ENCODE measurements at regions not wholly inside any gene's neighbourhood (a gene's known extent, or its start where the extent isn't known, plus 50 kb on each side); places are given as distances from the start of the nearest gene placed in this dataset.

DNA sequence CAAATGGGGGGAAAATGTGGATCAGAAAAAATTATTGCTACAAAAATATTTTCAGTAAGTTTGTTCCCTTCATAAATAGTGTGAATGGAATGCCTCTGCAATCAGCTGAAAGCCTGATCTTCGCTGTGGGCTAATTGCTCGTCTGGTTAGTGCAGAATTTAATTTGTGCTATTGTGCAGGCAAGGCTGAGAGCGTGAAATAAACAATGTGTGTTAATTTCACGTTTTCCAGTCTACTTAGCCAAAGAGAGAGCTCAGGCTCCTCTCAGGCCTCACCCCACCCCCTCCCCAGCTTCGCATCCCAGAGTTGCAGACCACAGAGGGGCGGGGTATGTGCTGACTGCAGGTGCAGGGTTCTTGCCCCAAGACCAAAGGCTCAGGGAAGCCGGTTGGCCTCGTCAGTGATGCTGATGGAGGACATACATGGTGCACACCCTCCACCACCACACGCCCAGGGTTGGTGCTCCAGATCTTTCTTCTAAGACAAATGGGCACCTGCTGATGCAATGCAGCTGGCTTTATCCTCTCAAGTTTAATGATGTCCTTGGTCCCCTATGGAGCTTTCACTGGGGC lies 302.6 kb upstream of the SLC14A2 start:
- WGBS, 2 experiments (ENCODE audit: extremely low coverage in 2 of 2, insufficient read length in 1 of 2): 68% methylated on average over 3 of the region's 9 CpGs; no CpG with 5 or more reads in 1 of the 2 experiments
- no TSS peak for BruUV-seq (replicated peaks)
- POLR2A ChIA-PET (ENCODE audit: unreplicated experiment): no interaction called here
- CTCF ChIA-PET: no interaction called here
- no peaks in the 10 kb centered on the region for H3K36me3 ChIP-seq (ENCODE audit: control insufficient read depth, insufficient read depth, low read length)
- H2BK20ac ChIP-seq (ENCODE audit: low read depth, low read length): no peak overlapping the region
- no peak overlapping the region for H4K5ac ChIP-seq (ENCODE audit: low read depth, low read length)
- in situ Hi-C loops (cut with MboI; ENCODE audit: low sequenced_read_pairs): no loop called here
- no peaks in the 10 kb centered on the region for H4K20me1 ChIP-seq (ENCODE audit: insufficient read depth, low read length)
- no peak overlapping the region for H2AFZ ChIP-seq (replicated peaks; ENCODE audit: low read length, poor library complexity)
- DNase-seq (no peak), ATAC-seq (ENCODE audit: low read depth) (no peak)
- no peak overlapping the region for H3K27ac ChIP-seq (ENCODE audit: insufficient read depth, low read length)
- H3K9me1 ChIP-seq (ENCODE audit: insufficient read depth, low read length): no peaks in the 10 kb centered on the region
- no peak overlapping the region for H2BK120ac ChIP-seq (ENCODE audit: low read depth, low read length)
- no peak overlapping the region for H2AK5ac ChIP-seq (ENCODE audit: low read depth, low read length)
- H3K27me3 ChIP-seq (ENCODE audit: control insufficient read depth, insufficient read depth, low read length): peaks cover 13% of the 10 kb centered on the region
- dilution Hi-C loops (cut with HindIII; ENCODE audit: low sequenced_read_pairs, unreplicated experiment): no loop called here
- no peaks in the 10 kb centered on the region for H3K4me1 ChIP-seq (ENCODE audit: control insufficient read depth, insufficient read depth, low read length)
- intact Hi-C loops (cut with micrococcal nuclease): no loop called here
- no peak overlapping the region for H2BK5ac ChIP-seq (ENCODE audit: low read depth, low read length, poor library complexity, severe bottlenecking)
- no peak overlapping the region for H3K4me2 ChIP-seq (ENCODE audit: low read depth, low read length)
- no peak overlapping the region for H4K8ac ChIP-seq (ENCODE audit: low read depth in 2 of 2, low read length in 2 of 2)
- no peak overlapping the region for H3K4me3 ChIP-seq (ENCODE audit: insufficient read depth, low read depth, low read length)
- no peak overlapping the region for H3K9ac ChIP-seq (ENCODE audit: low read depth, low read length)
- no peak overlapping the region for H2BK15ac ChIP-seq (ENCODE audit: low read depth, low read length)
- H2AK9ac ChIP-seq (replicated peaks; ENCODE audit: low read depth, low read length, poor library complexity): no peak overlapping the region
- H3K79me1 ChIP-seq (ENCODE audit: low read depth in 1 of 2, low read length in 2 of 2): no peaks in the 10 kb centered on the region
- H3K9me3 ChIP-seq (ENCODE audit: control insufficient read depth, insufficient read depth, low read length): no peaks in the 10 kb centered on the region
- no peak overlapping the region for H3K56ac ChIP-seq (ENCODE audit: extremely low read depth, insufficient read depth, low read length)
- H4K91ac ChIP-seq (ENCODE audit: insufficient read depth, low read depth, low read length): no peak overlapping the region
- no peak overlapping the region for H3K23ac ChIP-seq (ENCODE audit: low read depth, low read length)
- H3K4ac ChIP-seq (ENCODE audit: low read depth, low read length): no peak overlapping the region
- TF ChIP-seq MAZ (IDR thresholded peaks at IDR 0.05; ENCODE audit: borderline replicate concordance, low read depth, low read length): no peak
- TF ChIP-seq, protein P1, sequence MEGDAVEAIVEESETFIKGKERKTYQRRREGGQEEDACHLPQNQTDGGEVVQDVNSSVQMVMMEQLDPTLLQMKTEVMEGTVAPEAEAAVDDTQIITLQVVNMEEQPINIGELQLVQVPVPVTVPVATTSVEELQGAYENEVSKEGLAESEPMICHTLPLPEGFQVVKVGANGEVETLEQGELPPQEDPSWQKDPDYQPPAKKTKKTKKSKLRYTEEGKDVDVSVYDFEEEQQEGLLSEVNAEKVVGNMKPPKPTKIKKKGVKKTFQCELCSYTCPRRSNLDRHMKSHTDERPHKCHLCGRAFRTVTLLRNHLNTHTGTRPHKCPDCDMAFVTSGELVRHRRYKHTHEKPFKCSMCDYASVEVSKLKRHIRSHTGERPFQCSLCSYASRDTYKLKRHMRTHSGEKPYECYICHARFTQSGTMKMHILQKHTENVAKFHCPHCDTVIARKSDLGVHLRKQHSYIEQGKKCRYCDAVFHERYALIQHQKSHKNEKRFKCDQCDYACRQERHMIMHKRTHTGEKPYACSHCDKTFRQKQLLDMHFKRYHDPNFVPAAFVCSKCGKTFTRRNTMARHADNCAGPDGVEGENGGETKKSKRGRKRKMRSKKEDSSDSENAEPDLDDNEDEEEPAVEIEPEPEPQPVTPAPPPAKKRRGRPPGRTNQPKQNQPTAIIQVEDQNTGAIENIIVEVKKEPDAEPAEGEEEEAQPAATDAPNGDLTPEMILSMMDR (conservative IDR thresholded peaks at IDR 0.05; ENCODE audit: low read depth, low read length): no peak
- TF ChIP-seq POLR2A (IDR thresholded peaks at IDR 0.05; ENCODE audit: low read depth, low read length): no peak
- H3K14ac ChIP-seq (replicated peaks; ENCODE audit: low read depth, low read length): no peak overlapping the region
- H3K18ac ChIP-seq (ENCODE audit: low read depth, low read length): no peak overlapping the region

All from IMR-90 (cell line).